DND-41 (cell line): ENCODE measurements at regions not wholly inside any gene's neighbourhood (a gene's known extent, or its start where the extent isn't known, plus 50 kb on each side); places are given as distances from the start of the nearest gene placed in this dataset.

Experiments used
- EZH2 ChIP-seq: IDR thresholded peaks from 3 replicates; pipeline ENCODE4 v1.6.1; 2012; ENCODE audit warnings: borderline replicate concordance, low read depth, mild to moderate bottlenecking, moderate library complexity, low read length, inconsistent platforms; ENCODE audit not compliant: severe bottlenecking
- TF ChIP-seq, protein P1 (sequence below): IDR thresholded peaks from 2 replicates; pipeline ENCODE4 v1.5.1; 2012; ENCODE audit warnings: borderline replicate concordance, low read length, moderate library complexity, mild to moderate bottlenecking; ENCODE audit not compliant: poor library complexity, severe bottlenecking; ENCODE audit errors: extremely low read depth

DNA sequence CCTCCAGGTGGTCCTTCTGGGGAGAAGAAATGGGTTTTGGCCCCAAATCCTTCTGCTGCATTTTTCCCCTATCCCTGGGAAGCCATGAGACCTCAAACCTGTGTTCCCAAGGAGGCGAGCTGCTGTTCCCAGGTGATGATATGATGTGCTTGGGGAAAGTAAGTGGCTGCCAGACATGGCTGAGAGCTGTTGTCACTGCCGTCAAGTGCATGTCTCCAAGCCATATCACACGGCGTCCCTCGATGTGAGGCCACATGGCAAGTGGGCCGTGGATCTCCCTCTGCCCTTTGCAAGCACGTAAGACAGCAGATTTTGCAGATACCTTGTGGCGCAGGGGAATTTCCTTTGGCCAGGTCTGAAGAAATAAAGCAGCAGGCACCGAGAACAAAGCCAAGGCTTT, 103.7 kb upstream of the CD93 start:
- TF ChIP-seq, protein P1, sequence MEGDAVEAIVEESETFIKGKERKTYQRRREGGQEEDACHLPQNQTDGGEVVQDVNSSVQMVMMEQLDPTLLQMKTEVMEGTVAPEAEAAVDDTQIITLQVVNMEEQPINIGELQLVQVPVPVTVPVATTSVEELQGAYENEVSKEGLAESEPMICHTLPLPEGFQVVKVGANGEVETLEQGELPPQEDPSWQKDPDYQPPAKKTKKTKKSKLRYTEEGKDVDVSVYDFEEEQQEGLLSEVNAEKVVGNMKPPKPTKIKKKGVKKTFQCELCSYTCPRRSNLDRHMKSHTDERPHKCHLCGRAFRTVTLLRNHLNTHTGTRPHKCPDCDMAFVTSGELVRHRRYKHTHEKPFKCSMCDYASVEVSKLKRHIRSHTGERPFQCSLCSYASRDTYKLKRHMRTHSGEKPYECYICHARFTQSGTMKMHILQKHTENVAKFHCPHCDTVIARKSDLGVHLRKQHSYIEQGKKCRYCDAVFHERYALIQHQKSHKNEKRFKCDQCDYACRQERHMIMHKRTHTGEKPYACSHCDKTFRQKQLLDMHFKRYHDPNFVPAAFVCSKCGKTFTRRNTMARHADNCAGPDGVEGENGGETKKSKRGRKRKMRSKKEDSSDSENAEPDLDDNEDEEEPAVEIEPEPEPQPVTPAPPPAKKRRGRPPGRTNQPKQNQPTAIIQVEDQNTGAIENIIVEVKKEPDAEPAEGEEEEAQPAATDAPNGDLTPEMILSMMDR: no peak
- no peak for TF ChIP-seq EZH2
